Inflammatory macrophage treated with lipopolysaccharide for 4 hours (primary cell): ENCODE measurements at regions not wholly inside any gene's neighbourhood (a gene's known extent, or its start where the extent isn't known, plus 50 kb on each side); places are given as distances from the start of the nearest gene placed in this dataset.
"Not testable (repeated sequence)": the region's sequence is repeated elsewhere in the genome, so short reads cannot be mapped to it uniquely, and the experiment has no call there.

ENCODE experiments used
- DNase-seq: peaks from one replicate; pipeline ENCODE4 v3.0.0-alpha.2; 2020

DNA sequence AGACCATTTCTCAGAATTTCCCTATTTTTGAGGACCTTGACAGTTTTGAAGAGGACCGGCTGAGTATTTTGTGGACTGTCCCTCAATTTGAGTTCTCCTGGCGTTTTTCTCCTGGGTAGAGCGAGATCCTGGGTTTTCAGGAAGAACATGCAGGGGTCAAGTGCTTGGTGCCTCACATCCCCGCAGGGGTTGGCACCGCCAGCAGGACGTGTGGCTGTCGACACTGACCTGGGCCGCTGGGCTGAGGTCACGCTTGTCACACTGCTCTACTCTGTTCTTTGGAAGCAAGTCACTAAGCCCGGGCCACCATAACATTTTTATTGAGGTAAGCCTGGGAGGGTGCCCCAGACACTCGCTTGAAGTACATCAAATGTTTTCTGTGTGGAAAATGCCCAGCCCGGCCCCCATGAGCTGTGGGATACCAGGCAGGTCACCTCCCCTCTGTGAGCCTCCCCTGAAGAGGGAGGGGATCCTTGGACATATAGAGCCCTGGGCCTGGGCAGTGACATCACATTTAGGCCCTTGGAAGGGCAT lies 112.0 kb downstream of the NPIPB11 start:
- not testable (repeated sequence) for DNase-seq

DNA sequence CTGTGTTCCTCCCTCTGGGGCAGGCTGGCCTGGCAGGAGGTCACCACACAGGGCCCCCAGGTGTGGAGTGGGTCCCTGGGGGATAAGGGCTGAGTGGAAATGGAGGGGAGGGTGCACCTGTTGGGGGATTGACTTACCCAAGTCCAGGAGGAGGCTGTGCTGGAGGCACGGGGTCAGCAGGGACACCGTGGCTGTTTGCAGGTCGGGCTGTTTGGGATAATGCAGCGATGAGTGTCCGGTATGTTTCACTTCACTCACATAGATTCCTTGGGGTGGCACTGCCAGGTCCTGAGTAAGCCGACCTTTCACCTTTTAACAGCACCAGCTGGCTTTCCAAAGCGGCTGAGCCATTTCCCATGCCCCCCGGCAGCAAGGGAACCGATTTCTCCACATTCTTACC lies 113.0 kb downstream of the NPIPB11 start:
- not testable (repeated sequence) for DNase-seq

DNA sequence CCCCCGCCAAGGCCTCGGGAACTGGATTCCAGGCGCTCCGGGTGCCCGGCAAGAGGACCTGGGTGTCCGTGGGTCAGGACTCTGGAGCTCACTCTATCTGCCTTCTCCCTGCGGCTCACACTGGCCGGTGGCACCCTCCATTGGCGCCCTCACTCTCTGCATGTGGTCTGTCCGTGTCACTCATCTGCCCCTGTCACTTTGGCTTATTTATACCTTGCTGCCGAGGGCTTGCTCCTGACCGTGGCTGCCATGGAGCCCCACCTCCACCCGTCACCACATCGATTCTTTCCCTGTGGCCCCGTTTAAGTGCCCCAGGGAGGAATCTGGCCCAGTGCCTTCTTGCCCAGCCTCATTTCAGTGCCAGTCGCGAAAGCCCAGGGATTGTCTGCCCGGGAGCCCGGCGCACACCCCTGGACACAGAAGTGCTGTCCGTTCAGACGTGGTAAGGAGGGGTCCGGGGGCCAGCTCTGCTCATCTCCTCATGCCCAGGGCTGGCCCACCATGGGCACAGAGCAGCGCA lies 113.5 kb downstream of the NPIPB11 start:
- not testable (repeated sequence) for DNase-seq

DNA sequence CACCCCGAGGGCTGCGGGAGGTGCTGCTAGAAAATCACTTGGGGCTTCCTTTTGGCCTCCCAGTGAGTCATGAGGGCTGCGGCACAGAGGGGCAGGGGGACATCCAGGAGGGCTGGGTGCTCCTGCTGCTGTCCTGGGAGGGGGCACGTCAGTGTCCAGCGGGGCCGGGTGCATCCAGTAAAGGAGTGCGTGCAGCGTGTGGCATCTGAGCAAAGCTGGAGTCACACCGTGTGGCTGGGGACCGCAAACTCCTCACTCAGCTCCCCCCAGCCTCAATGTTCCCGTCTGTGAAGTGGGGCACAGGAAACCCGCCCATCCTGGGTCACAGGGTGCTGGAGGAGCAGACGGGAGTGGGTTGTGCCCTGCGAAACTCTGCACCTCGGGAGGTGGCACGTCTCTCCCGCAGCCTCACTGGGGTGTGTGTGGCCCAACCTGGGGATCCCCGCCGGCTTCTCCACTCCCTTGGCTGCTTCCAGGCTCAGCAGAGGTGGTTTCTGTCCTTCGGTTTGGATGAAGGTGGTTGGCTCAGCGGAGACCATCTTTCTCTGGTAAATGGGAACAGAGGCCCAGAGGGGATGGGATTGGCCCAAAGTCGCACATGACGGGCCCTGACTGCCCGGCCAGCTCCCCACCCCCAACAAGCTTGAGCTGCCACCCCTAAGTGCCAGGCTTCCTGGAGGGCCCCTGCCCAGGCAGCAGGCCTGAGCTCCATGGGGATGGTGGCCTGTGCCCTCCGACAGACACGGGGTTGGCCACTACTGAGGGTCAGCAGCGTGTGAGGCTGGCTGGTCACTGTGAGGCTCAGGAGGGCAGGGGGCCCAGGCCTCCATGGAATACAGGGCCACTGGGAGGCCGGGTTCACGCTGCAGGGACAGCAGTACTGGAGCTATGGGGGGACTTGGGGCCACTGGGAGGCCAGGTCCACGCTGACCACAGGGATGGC lies 114.9 kb downstream of the NPIPB11 start:
- DNase-seq = not testable (repeated sequence)

DNA sequence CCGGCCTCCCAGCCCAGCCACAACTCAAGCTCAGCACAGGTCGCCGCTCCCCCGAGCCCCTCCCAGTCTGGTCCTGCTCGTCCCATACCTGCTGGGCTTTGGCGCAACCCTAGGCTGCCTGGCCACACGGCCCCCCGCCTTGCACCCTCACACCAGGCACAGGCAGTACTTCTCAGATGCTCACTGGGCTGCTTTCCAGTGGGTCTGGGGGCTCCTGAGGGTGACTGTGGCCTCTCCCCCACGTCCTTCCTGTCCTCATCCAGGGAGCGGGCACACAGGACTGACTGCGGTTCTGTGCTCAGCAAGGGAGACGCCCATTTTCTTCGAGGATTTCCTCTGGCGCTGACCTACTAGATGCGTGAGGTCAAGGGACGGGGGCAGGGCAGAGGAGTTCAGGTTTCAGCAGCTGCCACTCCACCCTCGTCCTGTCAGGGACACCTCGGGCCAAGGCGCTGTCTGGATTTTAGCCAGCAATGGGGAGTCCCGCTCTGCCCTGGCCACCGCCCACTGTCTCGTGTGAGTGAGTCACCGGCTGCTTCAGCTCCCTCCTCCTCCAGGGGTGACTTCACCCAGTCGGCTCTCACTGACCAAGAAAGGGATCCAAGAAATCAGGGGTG lies 115.8 kb downstream of the NPIPB11 start:
- peak; percentile 99 for DNase-seq

DNA sequence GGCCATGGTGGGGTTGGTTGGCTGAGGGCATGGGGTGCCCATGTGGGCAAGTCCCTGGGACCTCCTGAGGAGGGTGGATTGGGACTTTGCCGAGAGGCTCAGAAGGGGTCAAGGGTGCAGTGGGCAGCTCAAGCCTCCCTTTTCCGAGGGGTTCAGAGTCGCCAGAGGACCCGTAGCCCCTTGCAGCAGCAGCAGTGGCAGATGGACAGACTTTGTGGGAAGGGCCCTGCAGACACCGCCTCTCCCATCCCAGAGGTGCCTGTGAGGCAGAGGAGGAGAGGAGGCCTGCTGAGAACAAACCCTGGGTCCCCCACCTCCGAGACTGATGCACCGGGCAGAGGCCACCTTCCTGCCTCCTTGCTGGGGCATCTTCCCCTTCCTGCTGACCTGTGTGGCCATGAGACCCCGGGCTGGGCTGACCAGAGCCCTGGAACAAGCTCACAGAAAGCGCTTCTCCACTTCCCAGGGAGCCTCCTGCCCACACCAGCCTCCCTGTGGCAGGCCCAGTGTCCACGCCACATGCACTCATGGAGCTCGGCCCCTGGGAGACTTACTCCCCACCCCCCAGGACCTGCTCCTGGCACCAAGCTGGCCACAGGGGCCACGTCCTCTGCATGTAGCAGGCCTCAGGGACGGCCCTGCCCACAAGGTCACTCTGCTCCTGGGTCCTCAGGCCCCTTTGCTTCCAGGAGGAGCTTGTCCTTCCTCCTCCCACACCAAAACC lies 116.8 kb downstream of the NPIPB11 start:
- DNase-seq = not testable (repeated sequence)

DNA sequence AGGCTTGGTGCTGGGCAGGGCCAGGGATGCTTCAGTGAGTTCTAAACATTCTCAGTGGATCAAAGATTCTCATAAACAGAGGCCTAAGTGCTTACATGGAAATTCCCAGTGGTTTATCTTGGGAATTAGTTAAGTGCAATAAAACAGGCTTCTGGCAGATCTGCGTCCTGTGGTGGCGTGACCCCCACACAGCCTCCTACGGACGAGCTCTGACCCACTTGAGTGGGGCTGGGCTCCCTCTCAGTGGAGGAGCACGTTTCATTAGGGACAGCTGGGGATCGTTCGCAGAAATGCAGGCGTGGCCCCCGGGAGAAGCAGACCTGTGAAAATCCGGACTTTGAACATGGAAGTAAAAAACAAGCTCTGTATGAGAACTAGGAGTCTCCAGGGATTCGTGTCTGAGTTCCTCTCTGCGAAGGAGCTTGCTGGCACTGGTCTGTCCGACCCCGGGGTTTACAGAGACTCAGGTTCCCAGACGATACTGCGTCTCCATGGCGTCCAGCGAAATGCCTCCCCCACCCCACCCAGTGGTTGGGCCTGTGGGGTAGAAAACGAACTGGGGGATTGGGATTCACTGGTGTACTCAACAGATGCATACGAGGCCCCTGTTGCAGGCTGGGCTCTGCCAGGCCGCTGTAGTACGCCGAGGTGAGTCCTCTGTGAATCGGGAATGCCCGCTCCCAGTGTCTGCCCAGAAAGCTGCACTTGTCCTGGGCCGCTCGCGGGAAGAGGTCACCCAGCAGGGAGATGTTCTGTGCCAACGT lies 117.6 kb downstream of the NPIPB11 start:
- not testable (repeated sequence) for DNase-seq

DNA sequence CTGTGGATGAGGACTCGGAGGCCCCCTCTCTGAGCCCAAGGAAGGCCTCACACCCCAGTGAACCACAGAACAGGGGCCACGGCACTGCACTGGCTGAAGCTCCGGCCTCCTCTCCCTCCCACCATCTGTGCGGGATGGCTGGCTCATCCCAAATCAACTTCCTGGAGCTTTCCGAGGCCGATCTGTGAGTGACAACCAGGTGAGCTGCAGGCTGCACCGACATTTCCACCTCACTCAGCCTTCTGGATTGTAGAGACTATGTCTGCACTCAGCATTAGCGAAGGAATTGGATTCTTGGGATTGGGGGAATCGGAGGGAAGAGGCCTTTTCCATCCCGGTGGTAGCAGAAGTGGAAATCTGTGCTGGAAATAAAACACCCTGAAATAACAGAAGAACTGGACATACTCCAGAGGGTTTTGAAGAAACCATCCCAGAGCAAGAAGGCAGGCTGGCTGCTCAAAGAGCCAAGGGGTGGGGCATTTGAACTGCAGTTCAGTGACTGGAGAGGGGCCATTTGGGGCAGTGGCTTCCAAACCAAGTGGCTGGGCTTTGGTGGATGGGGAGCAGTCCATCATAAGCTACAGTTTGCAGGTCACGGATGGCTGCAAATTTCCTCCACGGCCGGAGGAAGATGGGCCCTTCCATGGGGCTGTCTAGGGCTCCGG lies 118.5 kb downstream of the NPIPB11 start:
- DNase-seq = not testable (repeated sequence)

DNA sequence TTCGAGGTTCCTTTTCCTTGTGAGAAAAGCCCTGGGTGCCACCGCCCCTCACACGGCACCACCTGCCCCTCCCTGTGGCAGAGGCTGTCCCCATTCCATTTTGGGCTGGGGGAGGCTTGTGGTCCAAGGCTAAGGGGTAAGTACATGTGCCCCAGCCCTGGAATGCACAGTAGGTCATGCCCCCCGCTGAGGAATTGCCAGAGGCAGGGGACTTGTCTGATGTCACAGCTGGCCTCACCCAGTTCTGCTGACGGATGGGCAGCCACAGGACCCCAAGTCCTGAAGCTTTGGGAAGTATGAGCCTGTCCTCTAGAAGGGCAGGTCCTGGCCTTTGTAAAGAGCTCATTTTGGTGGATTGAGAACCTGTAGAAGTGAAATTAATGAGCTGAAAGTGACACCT lies 119.3 kb downstream of the NPIPB11 start:
- DNase-seq = not testable (repeated sequence)

DNA sequence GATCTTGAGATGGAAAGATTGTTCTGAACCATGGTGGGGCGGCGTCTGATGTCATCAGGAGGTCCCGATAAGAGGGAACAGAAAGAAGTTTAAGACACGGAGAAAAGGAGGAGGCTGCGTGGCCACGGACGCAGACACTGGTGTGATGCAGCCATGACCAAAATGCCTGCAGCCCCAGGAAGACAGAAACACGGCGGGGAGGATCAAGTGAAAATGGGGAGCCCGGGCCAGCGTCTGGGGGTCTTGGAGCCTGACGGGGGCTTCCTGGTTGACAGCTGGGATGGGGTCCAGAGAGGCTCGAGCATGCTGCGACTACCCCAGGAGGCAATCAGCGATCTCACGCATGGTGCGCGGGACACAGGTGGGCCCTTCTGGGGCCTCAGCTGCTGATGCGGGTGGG lies 119.7 kb downstream of the NPIPB11 start:
- DNase-seq = not testable (repeated sequence)

DNA sequence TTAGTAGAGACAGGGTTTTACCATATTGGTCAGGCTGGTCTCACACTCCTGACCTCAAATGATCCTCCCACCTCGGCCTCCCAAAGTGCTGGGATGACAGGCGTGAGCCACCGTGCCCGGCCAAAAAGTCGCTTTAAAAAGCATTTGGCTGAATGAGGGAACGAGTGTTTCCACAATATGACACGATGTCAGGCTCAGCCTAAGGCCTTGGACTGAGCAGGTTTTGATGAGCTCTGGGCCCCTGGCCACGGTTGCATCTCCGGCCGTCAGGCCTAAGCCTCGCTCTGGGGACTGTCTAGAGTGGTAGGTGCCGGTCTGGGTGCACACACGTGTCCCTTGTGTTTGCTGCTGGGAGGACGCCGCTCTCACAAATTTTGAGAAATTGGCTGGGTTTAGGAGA lies 120.3 kb downstream of the NPIPB11 start:
- DNase-seq = not testable (repeated sequence)

DNA sequence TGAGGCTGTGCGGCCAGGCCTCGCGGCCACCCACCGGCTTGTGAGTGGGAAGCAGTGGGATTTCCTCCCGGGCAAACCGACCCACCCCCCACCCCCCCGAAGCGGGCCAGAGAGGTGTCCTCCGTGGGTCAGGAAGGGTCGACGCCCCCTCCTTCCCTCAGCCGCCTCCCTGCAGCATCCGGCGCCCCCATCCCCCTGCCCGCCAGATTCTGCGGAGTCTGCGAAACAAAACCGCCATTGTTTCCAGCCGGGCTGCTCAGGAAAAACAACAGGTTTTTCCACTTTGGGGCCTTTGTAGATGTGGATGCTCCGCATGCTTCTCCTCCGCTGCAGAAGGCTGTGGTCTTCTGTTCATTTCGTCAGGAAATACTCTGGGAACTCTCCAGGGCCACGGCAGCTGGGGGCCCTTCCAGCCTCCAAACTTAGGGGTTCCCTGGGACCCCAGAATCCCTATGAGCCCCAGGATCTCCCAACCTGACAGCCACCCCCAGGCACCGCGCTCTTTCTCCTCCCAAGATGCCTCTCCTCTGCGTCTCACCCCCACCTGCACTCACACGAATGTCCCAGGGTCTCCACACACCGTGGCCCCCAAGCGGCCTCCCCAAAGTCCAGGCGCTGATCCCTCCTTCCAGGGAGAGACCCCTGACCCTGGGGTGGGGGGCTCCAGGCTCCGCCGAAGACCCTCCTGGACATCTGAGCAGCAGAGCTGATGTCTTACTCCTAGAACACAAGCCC lies 121.2 kb downstream of the NPIPB11 start:
- DNase-seq = not testable (repeated sequence)

DNA sequence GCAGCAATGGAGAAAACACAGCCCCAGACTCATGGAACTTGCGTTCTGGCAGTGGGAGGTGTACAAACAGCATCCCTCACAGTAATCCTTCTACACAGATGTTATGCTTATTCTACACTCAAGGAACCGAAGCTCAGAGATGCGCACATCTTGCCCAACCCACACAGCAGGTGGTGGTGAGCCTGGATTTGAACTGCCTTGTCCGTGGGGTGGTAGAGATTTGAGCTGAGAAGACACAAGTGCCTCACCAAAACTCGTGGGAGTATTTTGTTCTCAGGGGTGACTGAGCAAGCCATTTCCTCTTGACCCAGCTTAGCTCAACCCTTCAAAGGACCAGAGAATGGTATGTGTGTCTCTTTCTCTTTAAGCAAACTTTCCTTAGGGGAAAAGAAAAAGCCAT lies 121.8 kb downstream of the NPIPB11 start:
- not testable (repeated sequence) for DNase-seq

DNA sequence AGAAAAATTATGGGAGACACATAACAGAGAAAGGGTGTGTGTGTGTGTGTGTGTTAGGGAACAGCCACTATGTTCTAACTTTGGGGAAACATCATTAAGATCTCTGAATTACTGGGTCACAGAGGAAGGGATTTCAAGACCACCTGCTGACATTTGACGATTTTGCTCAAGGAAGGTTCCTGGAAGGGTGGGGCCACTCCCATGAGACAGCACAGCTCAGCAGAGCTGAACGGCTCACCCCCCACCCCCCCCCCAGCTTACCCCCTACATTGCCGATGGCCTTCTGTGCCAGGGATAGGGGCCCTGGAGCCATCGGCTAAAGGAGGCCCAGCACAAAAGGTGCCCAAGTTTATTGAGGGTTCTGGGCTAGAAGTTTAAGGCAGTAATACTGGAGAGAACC lies 122.4 kb downstream of the NPIPB11 start:
- not testable (repeated sequence) for DNase-seq

DNA sequence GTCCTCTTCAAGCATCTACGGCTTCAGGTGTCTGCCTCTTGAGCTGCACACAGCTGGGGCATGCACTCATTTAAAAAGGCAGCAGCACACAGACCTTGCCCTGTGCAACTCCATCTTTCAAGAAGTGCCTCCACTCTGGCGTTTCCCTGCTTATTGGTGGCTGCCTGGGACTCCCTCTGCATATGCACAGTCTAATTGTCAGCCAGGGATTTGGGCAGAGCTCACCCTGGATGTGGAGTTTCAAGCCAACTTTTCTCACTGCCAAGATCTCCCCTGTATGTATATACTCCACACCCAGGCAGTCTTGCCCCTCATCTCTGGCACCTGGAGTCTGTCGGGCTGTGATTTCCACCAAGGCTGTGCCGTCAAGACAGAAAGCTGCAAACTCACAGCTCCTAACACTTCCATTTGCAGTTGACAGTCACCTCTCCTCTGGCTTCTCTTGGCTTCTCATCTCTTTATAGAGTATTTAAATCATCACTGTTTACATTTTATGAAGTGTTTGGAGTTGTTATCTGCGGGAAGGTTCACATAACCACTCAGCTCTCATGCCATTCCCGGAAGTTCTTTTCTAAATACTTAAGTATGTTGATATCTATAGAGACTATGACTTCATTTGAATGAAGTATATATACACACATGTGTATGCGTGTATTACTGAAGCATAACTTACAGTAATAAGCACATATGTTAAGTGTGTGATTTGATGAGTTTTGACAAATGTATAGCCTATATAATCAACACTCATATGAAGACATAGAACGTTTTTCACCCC lies 128.2 kb downstream of the NPIPB11 start:
- DNase-seq = not testable (repeated sequence)

DNA sequence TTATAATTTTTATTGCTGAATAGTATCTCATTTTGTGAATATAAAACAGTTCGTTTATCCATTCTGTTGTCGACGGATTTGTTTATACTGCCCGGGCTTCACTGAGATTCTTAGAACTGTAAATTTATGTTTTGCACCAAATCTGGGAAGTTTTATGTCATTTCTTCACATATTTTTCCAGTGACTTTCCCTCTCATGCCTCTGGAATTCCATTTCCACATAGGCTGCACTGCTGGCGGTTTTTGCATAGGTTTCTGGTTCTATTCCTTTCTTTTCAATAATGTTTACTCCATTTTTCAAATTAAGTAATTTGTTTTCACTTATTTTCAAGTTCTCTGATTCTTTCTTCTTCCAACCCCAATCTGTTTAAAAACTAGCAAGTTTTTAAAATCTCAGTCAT lies 130.1 kb downstream of the NPIPB11 start:
- DNase-seq = not testable (repeated sequence)

DNA sequence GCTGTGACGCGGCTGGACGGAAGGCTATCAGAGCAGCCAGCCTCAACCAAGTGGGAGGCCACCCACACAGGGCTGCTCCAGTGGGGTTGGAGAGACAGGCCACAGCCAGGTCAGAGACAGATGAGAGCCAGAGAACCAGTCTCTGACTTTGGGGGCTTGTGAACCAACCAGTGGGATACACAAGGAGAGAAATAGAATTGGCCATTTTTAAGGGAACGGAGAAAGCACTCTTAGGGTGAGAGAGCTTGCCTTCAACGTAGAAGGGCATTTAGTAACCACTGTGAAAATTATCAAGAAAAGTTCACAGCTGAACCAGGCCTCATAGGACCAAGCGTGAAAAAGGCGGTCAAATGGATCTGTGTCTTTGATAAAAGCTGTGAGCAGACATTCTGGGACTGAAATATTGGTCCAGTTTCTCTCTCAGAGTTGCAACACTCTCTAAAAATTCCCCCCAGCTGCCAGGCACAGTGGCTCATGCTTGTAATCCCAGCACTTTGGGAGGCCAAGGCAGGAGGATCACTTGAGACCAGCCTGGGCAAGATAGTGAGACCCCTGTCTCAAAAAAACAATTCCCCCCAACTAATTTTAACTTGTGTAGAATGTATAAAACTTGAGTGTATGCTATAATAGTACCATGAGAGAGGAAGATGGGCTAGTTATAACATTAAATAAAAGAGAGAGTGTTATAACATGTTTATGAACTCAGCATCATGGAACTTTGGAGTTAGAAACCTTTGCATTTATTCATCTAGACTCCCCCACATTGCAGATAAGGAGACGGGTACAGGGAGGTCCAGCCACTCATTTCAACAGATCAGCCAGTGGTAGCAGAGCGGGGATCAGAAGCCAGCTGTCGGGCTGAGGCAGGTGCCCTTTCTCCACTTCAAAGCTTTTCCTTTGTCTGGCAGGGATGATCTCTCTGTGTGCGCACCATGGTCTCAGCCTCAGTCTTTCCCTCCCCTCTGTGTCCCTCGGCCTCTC lies 132.2 kb downstream of the NPIPB11 start:
- not testable (repeated sequence) for DNase-seq

DNA sequence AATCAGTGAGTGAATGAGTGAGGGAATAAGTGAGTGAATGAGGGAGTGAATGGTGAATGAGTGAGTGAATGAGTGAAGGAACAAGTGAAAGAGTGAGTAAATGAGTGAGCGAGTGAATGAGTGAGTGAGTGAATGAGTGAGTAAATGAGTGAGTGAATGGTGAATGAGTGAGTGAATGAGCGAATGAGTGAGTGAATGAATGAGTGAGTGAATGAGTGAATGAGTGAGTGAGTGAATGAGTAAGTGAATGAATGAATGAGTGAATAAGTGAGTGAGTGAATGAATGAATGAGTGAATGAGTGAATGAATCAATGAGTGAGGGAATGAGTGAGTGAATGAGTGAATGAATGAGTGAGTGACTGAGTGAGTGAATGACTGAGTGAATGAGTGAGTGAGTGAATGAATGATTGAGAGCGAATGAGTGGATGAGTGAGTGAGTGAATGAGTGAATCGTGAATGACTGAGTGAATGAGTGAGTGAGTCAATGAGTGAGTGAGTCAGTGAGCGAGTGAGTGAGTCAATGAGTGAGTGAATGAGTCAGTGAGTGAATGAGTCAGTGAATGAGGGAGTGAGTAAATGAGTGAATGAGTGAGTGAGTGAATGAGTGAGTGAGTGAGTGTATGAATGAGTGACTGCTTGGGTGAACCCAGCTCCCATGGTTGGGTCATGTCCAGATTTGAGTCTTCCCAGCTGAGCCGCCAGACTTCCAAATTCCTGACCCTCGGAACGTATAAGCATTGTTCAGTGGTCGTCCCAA lies 133.0 kb downstream of the NPIPB11 start:
- peak; percentile 62 for DNase-seq
